K562 (cell line): ENCODE measurements at regions not wholly inside any gene's neighbourhood (a gene's known extent, or its start where the extent isn't known, plus 50 kb on each side); places are given as distances from the start of the nearest gene placed in this dataset.

Source experiments
- ATAC-seq: fragments of 200-7000 bp; cut with Tn5 transposase; 3 replicates; pipeline ENCODE4 v1.9.1; 2020; ENCODE audit warnings: moderate library complexity
- BruUV-seq: library from RNA; stranded (reverse); fragments of 400-500 nt; replicated peaks from 2 replicates; lab custom pipeline; 2021; lab: Mats Ljungman, UMichigan
- CTCF ChIA-PET: fragments of 300-600 bp; formaldehyde crosslinking; extraction: SDS; loops from one replicate; lab custom pipeline; 2021; ENCODE audit warnings: low intra/inter-chr PET ratio; lab: Yijun Ruan, JAX
- POLR2A ChIA-PET: fragments of 300-600, 350-650 bp; sonication (Branson Sonifier 250); formaldehyde crosslinking; extraction: SDS; loops from one replicate; lab custom pipeline; 2021; ENCODE audit warnings: antibody characterized with exemption, inconsistent platforms; lab: Yijun Ruan, JAX
- DNase-seq, 4 experiments: peaks; one replicate each; pipeline versions ENCODE4 v3.0.0 to v3.0.0-alpha.2; 2011 to 2018; ENCODE audit warnings: low spot score in 3 of 4, mixed read lengths in 3 of 4; ENCODE audit errors: extremely low read depth in 1 of 4
- FAIRE-seq: peaks from 2 replicates; lab custom pipeline; 2011; peaks lifted over from hg19 to GRCh38; lab: Jason Lieb, UNC
- H2AFZ ChIP-seq: 2 replicates; pipeline ENCODE4 v1.6.0; 2011; ENCODE audit warnings: low read depth, low read length, control low read depth, inconsistent platforms
- H3K27ac ChIP-seq: fragments of 200-600 bp; 3 replicates; pipeline ENCODE4 v1.8.0; 2011; ENCODE audit warnings: low read depth, mild to moderate bottlenecking, control low read depth, inconsistent platforms, low read length, moderate library complexity, mixed read lengths; ENCODE audit errors: extremely low read depth
- H3K27me3 ChIP-seq, 2 experiments: fragments of 300-600 bp in 1 of 2; 2 replicates in 1 of 2; 3 replicates in 1 of 2; pipeline versions ENCODE4 v1.6.0 to v1.8.0; 2011; ENCODE audit warnings: inconsistent platforms in 2 of 2, low read length in 2 of 2, mild to moderate bottlenecking in 1 of 2, mixed read lengths in 1 of 2, moderate library complexity in 1 of 2; ENCODE audit not compliant: control insufficient read depth in 2 of 2, insufficient read depth in 2 of 2
- H3K36me3 ChIP-seq: fragments of 300-600 bp; 3 replicates; pipeline ENCODE4 v1.8.0; 2011; ENCODE audit warnings: mild to moderate bottlenecking, low read length, inconsistent platforms; ENCODE audit not compliant: control insufficient read depth, insufficient read depth
- H3K4me1 ChIP-seq, 2 experiments: fragments of 200-600 bp in 1 of 2; replicated peaks in 1 of 2; 2 replicates in 1 of 2; 3 replicates in 1 of 2; pipeline versions ENCODE4 v1.5.1 to v1.8.0; 2011; ENCODE audit warnings: inconsistent platforms in 2 of 2, low read length in 2 of 2, mild to moderate bottlenecking in 1 of 2, mixed read lengths in 1 of 2, moderate library complexity in 1 of 2; ENCODE audit not compliant: control insufficient read depth in 2 of 2, insufficient read depth in 2 of 2
- H3K4me2 ChIP-seq: 2 replicates; pipeline ENCODE4 v1.6.1; 2011; ENCODE audit warnings: low read length, control low read depth, inconsistent platforms, mixed read lengths; ENCODE audit not compliant: insufficient read depth
- H3K4me3 ChIP-seq: fragments of 200-600 bp; sonication (generic), shearing (Covaris generic); 2 replicates; pipeline ENCODE4 v1.5.1; 2016; ENCODE audit warnings: control low read depth, inconsistent platforms
- H3K79me2 ChIP-seq: fragments of 200-600 bp; 3 replicates; pipeline ENCODE4 v1.8.0; 2011; ENCODE audit warnings: low read length, inconsistent platforms; ENCODE audit not compliant: control insufficient read depth, insufficient read depth
- H3K9ac ChIP-seq, 2 experiments: 2 replicates each; pipeline versions ENCODE4 v1.6.0 to v1.6.1; 2011; ENCODE audit warnings: low read depth in 2 of 2, low read length in 2 of 2, control low read depth in 1 of 2, inconsistent platforms in 1 of 2, mild to moderate bottlenecking in 1 of 2, mixed read lengths in 1 of 2; ENCODE audit not compliant: insufficient read depth in 1 of 2
- H3K9me1 ChIP-seq: one replicate; pipeline ENCODE4 v1.6.0; 2011; ENCODE audit warnings: inconsistent platforms, mild to moderate bottlenecking, low read length, moderate library complexity; ENCODE audit not compliant: control insufficient read depth, insufficient read depth
- H3K9me3 ChIP-seq: replicated peaks from 2 replicates; pipeline ENCODE4 v1.5.1; 2011; ENCODE audit warnings: low read depth, low read length, inconsistent platforms; ENCODE audit not compliant: control insufficient read depth, insufficient read depth
- H4K20me1 ChIP-seq: replicated peaks from 2 replicates; pipeline ENCODE4 v1.6.1; 2011; ENCODE audit warnings: low read length, inconsistent platforms, mixed read lengths; ENCODE audit not compliant: control insufficient read depth, insufficient read depth
- ELF2 ChIP-seq: fragments of 250-450 bp; sonication (Bioruptor Pico); IDR thresholded peaks from 2 replicates; pipeline ENCODE4 v1.5.0; 2021; ENCODE audit warnings: mild to moderate bottlenecking
- EWSR1 ChIP-seq: fragments of 450-650 bp; IDR thresholded peaks from 2 replicates; pipeline ENCODE4 v1.6.1; 2018; ENCODE audit warnings: borderline replicate concordance, mild to moderate bottlenecking, low read depth, moderate library complexity; ENCODE audit not compliant: partially characterized antibody
- EZH2 ChIP-seq: IDR thresholded peaks from 2 replicates; pipeline ENCODE4 v1.6.1; 2012; ENCODE audit warnings: low read depth, mild to moderate bottlenecking, inconsistent platforms, low read length, borderline replicate concordance
- NBN ChIP-seq: fragments of 450-650 bp; IDR thresholded peaks from 2 replicates; pipeline ENCODE4 v1.6.1; 2016; ENCODE audit warnings: low read depth, mild to moderate bottlenecking
- NFIX ChIP-seq: fragments of 250-450 bp; sonication (Bioruptor Pico); IDR thresholded peaks from 2 replicates; pipeline ENCODE4 v1.4.0; 2020; ENCODE audit warnings: low read depth, mild to moderate bottlenecking, moderate library complexity
- POLR2AphosphoS2 ChIP-seq: IDR thresholded peaks from 2 replicates; pipeline ENCODE4 v1.6.1; 2012; ENCODE audit warnings: low read length, improper control_type of control experiment
- SNAPC5 ChIP-seq: fragments of 250-450 bp; sonication (Bioruptor Pico); IDR thresholded peaks from 2 replicates; pipeline ENCODE4 v1.8.0; 2021; ENCODE audit warnings: moderate library complexity, mild to moderate bottlenecking, inconsistent platforms
- SPI1 ChIP-seq: IDR thresholded peaks from 2 replicates; pipeline ENCODE4 v1.6.1; 2011; ENCODE audit warnings: low read depth, low read length, control low read depth, borderline replicate concordance
- XRCC4 ChIP-seq: IDR thresholded peaks from one replicate; pipeline ENCODE4 v1.6.1; 2011; ENCODE audit not compliant: insufficient read depth, insufficient read length; ENCODE audit errors: extremely low read depth
- ZBED1 ChIP-seq: IDR thresholded peaks from 2 replicates; pipeline ENCODE4 v1.6.1; 2014
- ZFPM2 ChIP-seq: fragments of 250-450 bp; sonication (Bioruptor Pico); IDR thresholded peaks from 2 replicates; pipeline ENCODE4 v1.5.1; 2022; ENCODE audit warnings: mild to moderate bottlenecking
- ZKSCAN1 ChIP-seq: fragments of 150-350 bp; IDR thresholded peaks from 2 replicates; pipeline ENCODE4 v1.6.1; 2016; ENCODE audit warnings: low read depth, low read length
- ZNF24 ChIP-seq: fragments of 450-650 bp; IDR thresholded peaks from 2 replicates; pipeline ENCODE4 v1.6.1; 2016
- ZNF584 ChIP-seq: fragments of 200-800 bp; sonication (Bioruptor generic); IDR thresholded peaks from 2 replicates; pipeline ENCODE4 v1.6.1; 2016; ENCODE audit warnings: low read depth, mild to moderate bottlenecking, missing genetic modification characterization, missing compliant biosample characterization
- ZNF707 ChIP-seq: fragments of 250-450 bp; sonication (Bioruptor Pico); conservative IDR thresholded peaks from 2 replicates; pipeline ENCODE4 v1.8.0; 2022; ENCODE audit warnings: inconsistent platforms, mild to moderate bottlenecking, moderate library complexity
- ZNF785 ChIP-seq: fragments of 250-450 bp; sonication (Bioruptor Pico); IDR thresholded peaks from 2 replicates; pipeline ENCODE4 v1.4.0; 2020; ENCODE audit warnings: mild to moderate bottlenecking
- WGBS: fragments of 100-300 bp; shearing (Covaris generic); methylation state at CpG from one replicate; pipeline ENCODE4 v1.1.6; 2016; ENCODE audit warnings: low coverage, mixed read lengths; ENCODE audit not compliant: insufficient coverage; ENCODE audit errors: missing lambda C conversion rate; 5-methylcytosine and 5-hydroxymethylcytosine counted together
- in situ Hi-C: fragments of 300-500 bp; cut with MboI; formaldehyde crosslinking; loops from 4 replicates; pipeline ENCODE4 v1.15.0; 2018; ENCODE audit warnings: inconsistent platforms, mixed read lengths
- intact Hi-C: fragments of 100-400 bp; cut with micrococcal nuclease; formaldehyde crosslinking; loops from 2 replicates; pipeline ENCODE4 v1.14.2; 2022

- Histone ChIP-seq H3K9me3 (no peaks in the 10 kb centered on the region), H3K9ac (no peak overlapping the region), H3K4me2 (no peak overlapping the region), H3K79me2 (no peaks in the 10 kb centered on the region), H3K36me3 (no peaks in the 10 kb centered on the region), H3K4me1 (no peaks in the 10 kb centered on the region), H2AFZ (no peak overlapping the region), H4K20me1 (peaks cover 7% of the 10 kb centered on the region; the same call in 1 of the 2 replicates), H3K27ac (no peak overlapping the region), H3K27me3 (peaks cover 8 to 37% of the 10 kb centered on the region in 2 experiments), H3K4me3 (no peak overlapping the region), H3K9me1 (no peaks in the 10 kb centered on the region)
- in situ Hi-C loops (loop anchor here (10.0 kb wide), 1 partner anchor 870 kb away; the partner anchor contains the start of genes MECR and PTPRU), intact Hi-C loops (loop anchor here (10.0 kb wide), 1 partner anchor 740 kb away; no protein-coding TSS in a partner anchor)
- TF ChIP-seq ZKSCAN1 (peak; percentile 93), ZFPM2 (CRISPR knock-in tag) (no peak), ZNF24 (peak; percentile 94)
- ATAC-seq (no peak), FAIRE-seq (no peak), DNase-seq (no peak)
- POLR2A ChIA-PET: interaction anchor here (0.7 to 0.8 kb wide), 3 partner anchors 13 to 403 kb away, joined by 3 to 4 read pairs (median 3); no protein-coding TSS in a partner anchor
- CTCF ChIA-PET: no interaction called here
- 24% methylated on average over 4 of the region's 4 CpGs for WGBS
- no TSS peak for BruUV-seq
These were observed 618.8 kb downstream of the MATN1 start for GRCh38 chr1:30104551-30104950.

- no peaks in the 10 kb centered on the region for H3K79me2 ChIP-seq
- H3K36me3 ChIP-seq: no peaks in the 10 kb centered on the region
- H3K27me3 ChIP-seq: peaks cover 5 to 33% of the 10 kb centered on the region in 2 experiments
- no peak for DNase-seq
- no peak overlapping the region for H2AFZ ChIP-seq
- no peaks in the 10 kb centered on the region for H3K9me3 ChIP-seq
- in situ Hi-C loops: loop anchor here (10.0 kb wide), 1 partner anchor 869 kb away; the partner anchor contains the start of genes MECR and PTPRU
- no peak for FAIRE-seq
- H3K27ac ChIP-seq: no peak overlapping the region
- no peak for ATAC-seq
- ChIA-PET CTCF (interaction anchor here (0.6 kb wide), 1 partner anchor 268 kb away, joined by 4 read pairs; no protein-coding TSS in a partner anchor), POLR2A (interaction anchor here (0.5 to 0.8 kb wide), 3 partner anchors 12 to 439 kb away, joined by 3 to 4 read pairs (median 3); no protein-coding TSS in a partner anchor)
- BruUV-seq: no TSS peak
- no peak overlapping the region for H3K4me3 ChIP-seq
- peaks cover 7% of the 10 kb centered on the region; the same call in 1 of the 2 replicates for H4K20me1 ChIP-seq
- H3K9me1 ChIP-seq: no peaks in the 10 kb centered on the region
- 0% methylated on average over 14 of the region's 14 CpGs for WGBS
- no peak overlapping the region for H3K4me2 ChIP-seq
- H3K4me1 ChIP-seq: no peaks in the 10 kb centered on the region
- no peak overlapping the region for H3K9ac ChIP-seq
- TF ChIP-seq SPI1 (no peak), ELF2 (CRISPR knock-in tag) (no peak), ZBED1 (no peak), ZNF707 (no peak), NFIX (CRISPR knock-in tag) (no peak), NBN (no peak), POLR2AphosphoS2 (no peak), SNAPC5 (CRISPR knock-in tag) (no peak), EWSR1 (no peak), XRCC4 (no peak), EZH2 (no peak), ZNF785 (CRISPR knock-in tag) (no peak), ZNF584 (CRISPR knock-in tag) (no peak)
- TF ChIP-seq, all 486 proteins: peak for 0
- intact Hi-C loops: loop anchor here (10.0 kb wide), 1 partner anchor 739 kb away; no protein-coding TSS in a partner anchor
These were observed 619.5 kb downstream of the MATN1 start for GRCh38 chr1:30103708-30104411.
